NCI-H1048 (cell line): ENCODE measurements at regions not wholly inside any gene's neighbourhood (a gene's known extent, or its start where the extent isn't known, plus 50 kb on each side); places are given as distances from the start of the nearest gene placed in this dataset.
"Not testable (repeated sequence)": the region's sequence is repeated elsewhere in the genome, so short reads cannot be mapped to it uniquely, and the experiment has no call there.

ENCODE experiments used
- DNase-seq: peaks from one replicate; lab custom pipeline; 2025; lab: John Stamatoyannopoulos, UW

- no peak for DNase-seq
Observed at GRCh38 chrX:151042842-151043241, 59.7 kb downstream of the HMGB3 start.

GRCh38 chrX:151066373-151066772, 83.2 kb downstream of the HMGB3 start:
- not testable (repeated sequence) for DNase-seq

GRCh38 chrX:151073767-151074166, 90.6 kb downstream of the HMGB3 start:
- DNase-seq: no peak

GRCh38 chrX:151081016-151081415, 95.4 kb upstream of the GPR50 start:
- DNase-seq: no peak

GRCh38 chrX:151082077-151082948, 94.1 kb upstream of the GPR50 start:
- peak; percentile 27 for DNase-seq

GRCh38 chrX:151084454-151084853, 91.9 kb upstream of the GPR50 start:
- no peak for DNase-seq

GRCh38 chrX:151085207-151085606, 91.2 kb upstream of the GPR50 start:
- no peak for DNase-seq

- no peak for DNase-seq
Observed at GRCh38 chrX:151088221-151088620, 88.2 kb upstream of the GPR50 start.

- no peak for DNase-seq
Observed at GRCh38 chrX:151099001-151099400, 77.4 kb upstream of the GPR50 start.

GRCh38 chrX:151100799-151101198, 75.6 kb upstream of the GPR50 start:
- no peak for DNase-seq

GRCh38 chrX:151113200-151113599, 63.2 kb upstream of the GPR50 start:
- not testable (repeated sequence) for DNase-seq
